ENCODE measurements at regions not wholly inside any gene's neighbourhood (a gene's known extent, or its start where the extent isn't known, plus 50 kb on each side); places are given as distances from the start of the nearest gene placed in this dataset.
"Not testable (repeated sequence)": the region's sequence is repeated elsewhere in the genome, so short reads cannot be mapped to it uniquely, and the experiment has no call there.

- H2AFZ ChIP-seq (ENCODE audit: low read depth, low read length); H3K4me1 ChIP-seq (ENCODE audit: insufficient read depth, low read length); H3K36me3 ChIP-seq (ENCODE audit: insufficient read depth, low read length); H3K9me3 ChIP-seq (ENCODE audit: low read length); H3K27me3 ChIP-seq (ENCODE audit: insufficient read depth, low read length); H3K4me3 ChIP-seq (ENCODE audit: low read length): not testable (repeated sequence)
These were observed 591.0 kb upstream of the IL12A start for GRCh38 chr3:159397683-159398082.

- Histone ChIP-seq H2AFZ (ENCODE audit: low read depth, low read length) (no peak overlapping the region), H3K27me3 (ENCODE audit: insufficient read depth, low read length) (no peaks in the 10 kb centered on the region), H3K4me3 (ENCODE audit: low read length) (no peak overlapping the region), H3K4me1 (ENCODE audit: insufficient read depth, low read length) (no peaks in the 10 kb centered on the region), H3K36me3 (ENCODE audit: insufficient read depth, low read length) (no peaks in the 10 kb centered on the region), H3K9me3 (ENCODE audit: low read length) (no peaks in the 10 kb centered on the region)
These were observed 587.6 kb upstream of the IL12A start for GRCh38 chr3:159401069-159401468.

- not testable (repeated sequence) for H3K9me3 ChIP-seq (ENCODE audit: low read length); H3K4me1 ChIP-seq (ENCODE audit: insufficient read depth, low read length); H3K27me3 ChIP-seq (ENCODE audit: insufficient read depth, low read length); H3K4me3 ChIP-seq (ENCODE audit: low read length); H3K36me3 ChIP-seq (ENCODE audit: insufficient read depth, low read length); H2AFZ ChIP-seq (ENCODE audit: low read depth, low read length)
These were observed 578.9 kb upstream of the IL12A start for GRCh38 chr3:159409711-159410110.

GRCh38 chr3:159413319-159413718 lies 575.3 kb upstream of the IL12A start:
- Histone ChIP-seq H3K9me3 (ENCODE audit: low read length) (no peaks in the 10 kb centered on the region), H3K4me1 (ENCODE audit: insufficient read depth, low read length) (no peaks in the 10 kb centered on the region), H3K27me3 (ENCODE audit: insufficient read depth, low read length) (no peaks in the 10 kb centered on the region), H3K4me3 (ENCODE audit: low read length) (no peak overlapping the region), H2AFZ (ENCODE audit: low read depth, low read length) (no peak overlapping the region), H3K36me3 (ENCODE audit: insufficient read depth, low read length) (no peaks in the 10 kb centered on the region)

- H2AFZ ChIP-seq (ENCODE audit: low read depth, low read length): no peak overlapping the region
- no peak overlapping the region for H3K4me3 ChIP-seq (ENCODE audit: low read length)
- H3K36me3 ChIP-seq (ENCODE audit: insufficient read depth, low read length): no peaks in the 10 kb centered on the region
- no peaks in the 10 kb centered on the region for H3K4me1 ChIP-seq (ENCODE audit: insufficient read depth, low read length)
- H3K9me3 ChIP-seq (ENCODE audit: low read length): no peaks in the 10 kb centered on the region
- no peaks in the 10 kb centered on the region for H3K27me3 ChIP-seq (ENCODE audit: insufficient read depth, low read length)
These were observed 571.8 kb upstream of the IL12A start for GRCh38 chr3:159416856-159417255.

GRCh38 chr3:159417761-159418160 lies 570.9 kb upstream of the IL12A start:
- Histone ChIP-seq H3K4me1 (ENCODE audit: insufficient read depth, low read length) (no peaks in the 10 kb centered on the region), H3K27me3 (ENCODE audit: insufficient read depth, low read length) (no peaks in the 10 kb centered on the region), H2AFZ (ENCODE audit: low read depth, low read length) (no peak overlapping the region), H3K9me3 (ENCODE audit: low read length) (no peaks in the 10 kb centered on the region), H3K36me3 (ENCODE audit: insufficient read depth, low read length) (no peaks in the 10 kb centered on the region), H3K4me3 (ENCODE audit: low read length) (no peak overlapping the region)

- Histone ChIP-seq H2AFZ (ENCODE audit: low read depth, low read length) (no peak overlapping the region), H3K36me3 (ENCODE audit: insufficient read depth, low read length) (no peaks in the 10 kb centered on the region), H3K4me1 (ENCODE audit: insufficient read depth, low read length) (no peaks in the 10 kb centered on the region), H3K27me3 (ENCODE audit: insufficient read depth, low read length) (no peaks in the 10 kb centered on the region), H3K9me3 (ENCODE audit: low read length) (no peaks in the 10 kb centered on the region), H3K4me3 (ENCODE audit: low read length) (no peak overlapping the region)
These were observed 569.8 kb upstream of the IL12A start for GRCh38 chr3:159418571-159419526.

GRCh38 chr3:159429702-159430101 lies 558.9 kb upstream of the IL12A start:
- Histone ChIP-seq H3K4me1 (ENCODE audit: insufficient read depth, low read length) (peaks cover 15% of the 10 kb centered on the region), H3K4me3 (ENCODE audit: low read length) (no peak overlapping the region), H3K27me3 (ENCODE audit: insufficient read depth, low read length) (no peaks in the 10 kb centered on the region), H3K36me3 (ENCODE audit: insufficient read depth, low read length) (no peaks in the 10 kb centered on the region), H2AFZ (ENCODE audit: low read depth, low read length) (no peak overlapping the region), H3K9me3 (ENCODE audit: low read length) (no peaks in the 10 kb centered on the region)

GRCh38 chr3:159432682-159433340 lies 555.8 kb upstream of the IL12A start:
- no peaks in the 10 kb centered on the region for H3K36me3 ChIP-seq (ENCODE audit: insufficient read depth, low read length)
- no peak overlapping the region for H2AFZ ChIP-seq (ENCODE audit: low read depth, low read length)
- H3K4me1 ChIP-seq (ENCODE audit: insufficient read depth, low read length): peaks cover 15% of the 10 kb centered on the region
- no peaks in the 10 kb centered on the region for H3K27me3 ChIP-seq (ENCODE audit: insufficient read depth, low read length)
- H3K9me3 ChIP-seq (ENCODE audit: low read length): no peaks in the 10 kb centered on the region
- no peak overlapping the region for H3K4me3 ChIP-seq (ENCODE audit: low read length)

GRCh38 chr3:159439346-159439745 lies 549.3 kb upstream of the IL12A start:
- Histone ChIP-seq H3K27me3 (ENCODE audit: insufficient read depth, low read length) (no peaks in the 10 kb centered on the region), H2AFZ (ENCODE audit: low read depth, low read length) (no peak overlapping the region), H3K4me3 (ENCODE audit: low read length) (no peak overlapping the region), H3K4me1 (ENCODE audit: insufficient read depth, low read length) (no peaks in the 10 kb centered on the region), H3K9me3 (ENCODE audit: low read length) (no peaks in the 10 kb centered on the region), H3K36me3 (ENCODE audit: insufficient read depth, low read length) (no peaks in the 10 kb centered on the region)

GRCh38 chr3:159441279-159441678 lies 547.4 kb upstream of the IL12A start:
- no peaks in the 10 kb centered on the region for H3K4me1 ChIP-seq (ENCODE audit: insufficient read depth, low read length)
- no peaks in the 10 kb centered on the region for H3K9me3 ChIP-seq (ENCODE audit: low read length)

GRCh38 chr3:159443266-159443665 lies 545.4 kb upstream of the IL12A start:
- H3K4me1 ChIP-seq (ENCODE audit: insufficient read depth, low read length): no peaks in the 10 kb centered on the region
- no peaks in the 10 kb centered on the region for H3K9me3 ChIP-seq (ENCODE audit: low read length)
- no peak overlapping the region for H2AFZ ChIP-seq (ENCODE audit: low read depth, low read length)
- no peaks in the 10 kb centered on the region for H3K27me3 ChIP-seq (ENCODE audit: insufficient read depth, low read length)
- no peaks in the 10 kb centered on the region for H3K36me3 ChIP-seq (ENCODE audit: insufficient read depth, low read length)
- no peak overlapping the region for H3K4me3 ChIP-seq (ENCODE audit: low read length)

More at GRCh38 chr3:159441279-159441678, 547.4 kb upstream of the IL12A start:
- Histone ChIP-seq H3K27me3 (ENCODE audit: insufficient read depth, low read length) (no peaks in the 10 kb centered on the region), H3K36me3 (ENCODE audit: insufficient read depth, low read length) (no peaks in the 10 kb centered on the region), H3K4me3 (ENCODE audit: low read length) (no peak overlapping the region), H2AFZ (ENCODE audit: low read depth, low read length) (no peak overlapping the region)

GRCh38 chr3:159447841-159448240 lies 540.8 kb upstream of the IL12A start:
- Histone ChIP-seq H3K27me3 (ENCODE audit: insufficient read depth, low read length) (no peaks in the 10 kb centered on the region), H3K36me3 (ENCODE audit: insufficient read depth, low read length) (no peaks in the 10 kb centered on the region), H3K4me1 (ENCODE audit: insufficient read depth, low read length) (no peaks in the 10 kb centered on the region)

More at GRCh38 chr3:159447841-159448240, 540.8 kb upstream of the IL12A start:
- H2AFZ ChIP-seq (ENCODE audit: low read depth, low read length): no peak overlapping the region
- H3K9me3 ChIP-seq (ENCODE audit: low read length): no peaks in the 10 kb centered on the region
- no peak overlapping the region for H3K4me3 ChIP-seq (ENCODE audit: low read length)

All from neuron (in vitro differentiated cells).